ENCODE measurements at regions not wholly inside any gene's neighbourhood (a gene's known extent, or its start where the extent isn't known, plus 50 kb on each side); places are given as distances from the start of the nearest gene placed in this dataset.

- no peaks in the 10 kb centered on the region for H3K36me3 ChIP-seq (ENCODE audit: control insufficient read depth, insufficient read depth, low read length)
- H3K27me3 ChIP-seq (ENCODE audit: control insufficient read depth, insufficient read depth, low read length): no peaks in the 10 kb centered on the region
- no peaks in the 10 kb centered on the region; the same call in 1 of the 2 replicates for H3K9me3 ChIP-seq (ENCODE audit: control insufficient read depth, insufficient read depth, low read length)
- H3K27ac ChIP-seq (ENCODE audit: low read length): no peak overlapping the region
- no peaks in the 10 kb centered on the region for H3K4me1 ChIP-seq (ENCODE audit: control insufficient read depth, insufficient read depth, low read length)
- H3K4me3 ChIP-seq (ENCODE audit: low read length): no peak overlapping the region
- DNase-seq (ENCODE audit: low read depth, low spot score): no peak
Measured at GRCh38 chr2:190794790-190795189, 85.8 kb upstream of the GLS start.

- H3K4me1 ChIP-seq (ENCODE audit: control insufficient read depth, insufficient read depth, low read length): no peaks in the 10 kb centered on the region
- H3K4me3 ChIP-seq (ENCODE audit: low read length): no peak overlapping the region
- H3K27me3 ChIP-seq (ENCODE audit: control insufficient read depth, insufficient read depth, low read length): no peaks in the 10 kb centered on the region
- no peaks in the 10 kb centered on the region for H3K36me3 ChIP-seq (ENCODE audit: control insufficient read depth, insufficient read depth, low read length)
- DNase-seq (ENCODE audit: low read depth, low spot score): no peak
- no peaks in the 10 kb centered on the region; the same call in 1 of the 2 replicates for H3K9me3 ChIP-seq (ENCODE audit: control insufficient read depth, insufficient read depth, low read length)
- no peak overlapping the region for H3K27ac ChIP-seq (ENCODE audit: low read length)
Measured at GRCh38 chr2:190795686-190796085, 84.9 kb upstream of the GLS start.

GRCh38 chr2:190799999-190800398 lies 80.6 kb upstream of the GLS start:
- no peaks in the 10 kb centered on the region for H3K27me3 ChIP-seq (ENCODE audit: control insufficient read depth, insufficient read depth, low read length)

GRCh38 chr2:190800528-190800927 lies 80.1 kb upstream of the GLS start:
- no peak overlapping the region for H3K4me3 ChIP-seq (ENCODE audit: low read length)
- no peaks in the 10 kb centered on the region for H3K27me3 ChIP-seq (ENCODE audit: control insufficient read depth, insufficient read depth, low read length)
- peaks cover 2% of the 10 kb centered on the region; the same call in 1 of the 2 replicates for H3K4me1 ChIP-seq (ENCODE audit: control insufficient read depth, insufficient read depth, low read length)
- H3K36me3 ChIP-seq (ENCODE audit: control insufficient read depth, insufficient read depth, low read length): no peaks in the 10 kb centered on the region
- no peaks in the 10 kb centered on the region for H3K9me3 ChIP-seq (ENCODE audit: control insufficient read depth, insufficient read depth, low read length)
- DNase-seq (ENCODE audit: low read depth, low spot score): no peak
- WGBS (ENCODE audit: insufficient coverage, insufficient read length): no CpG with 5 or more reads among the region's 1 CpG
- no peak overlapping the region for H3K27ac ChIP-seq (ENCODE audit: low read length)

More at GRCh38 chr2:190799999-190800398, 80.6 kb upstream of the GLS start:
- no peak overlapping the region for H3K27ac ChIP-seq (ENCODE audit: low read length)
- H3K9me3 ChIP-seq (ENCODE audit: control insufficient read depth, insufficient read depth, low read length): no peaks in the 10 kb centered on the region
- H3K4me3 ChIP-seq (ENCODE audit: low read length): no peak overlapping the region
- no peaks in the 10 kb centered on the region for H3K36me3 ChIP-seq (ENCODE audit: control insufficient read depth, insufficient read depth, low read length)
- no peak for DNase-seq (ENCODE audit: low read depth, low spot score)
- H3K4me1 ChIP-seq (ENCODE audit: control insufficient read depth, insufficient read depth, low read length): peaks cover 2% of the 10 kb centered on the region; the same call in 1 of the 2 replicates

- Histone ChIP-seq H3K36me3 (ENCODE audit: control insufficient read depth, insufficient read depth, low read length) (no peaks in the 10 kb centered on the region), H3K27me3 (ENCODE audit: control insufficient read depth, insufficient read depth, low read length) (no peaks in the 10 kb centered on the region), H3K9me3 (ENCODE audit: control insufficient read depth, insufficient read depth, low read length) (no peaks in the 10 kb centered on the region), H3K4me1 (ENCODE audit: control insufficient read depth, insufficient read depth, low read length) (peaks cover 2% of the 10 kb centered on the region; the same call in 1 of the 2 replicates), H3K4me3 (ENCODE audit: low read length) (no peak overlapping the region), H3K27ac (ENCODE audit: low read length) (no peak overlapping the region)
- WGBS (ENCODE audit: insufficient coverage, insufficient read length): no CpG with 5 or more reads among the region's 3 CpGs
- peak; percentile 16 for DNase-seq (ENCODE audit: low read depth, low spot score)
Measured at GRCh38 chr2:190802129-190802528, 78.5 kb upstream of the GLS start.

- no peak overlapping the region for H3K27ac ChIP-seq (ENCODE audit: low read length)
- DNase-seq (ENCODE audit: low read depth, low spot score): no peak
- H3K9me3 ChIP-seq (ENCODE audit: control insufficient read depth, insufficient read depth, low read length): no peaks in the 10 kb centered on the region
- H3K27me3 ChIP-seq (ENCODE audit: control insufficient read depth, insufficient read depth, low read length): no peaks in the 10 kb centered on the region
- WGBS (ENCODE audit: insufficient coverage, insufficient read length): no CpG with 5 or more reads among the region's 1 CpG
- no peaks in the 10 kb centered on the region for H3K36me3 ChIP-seq (ENCODE audit: control insufficient read depth, insufficient read depth, low read length)
- H3K4me3 ChIP-seq (ENCODE audit: low read length): no peak overlapping the region
- peaks cover 2% of the 10 kb centered on the region; the same call in 1 of the 2 replicates for H3K4me1 ChIP-seq (ENCODE audit: control insufficient read depth, insufficient read depth, low read length)
Measured at GRCh38 chr2:190802626-190803209, 77.9 kb upstream of the GLS start.

- Histone ChIP-seq H3K4me3 (ENCODE audit: low read length) (no peak overlapping the region), H3K9me3 (ENCODE audit: control insufficient read depth, insufficient read depth, low read length) (no peaks in the 10 kb centered on the region), H3K27ac (ENCODE audit: low read length) (no peak overlapping the region), H3K4me1 (ENCODE audit: control insufficient read depth, insufficient read depth, low read length) (peaks cover 2% of the 10 kb centered on the region; the same call in 1 of the 2 replicates), H3K36me3 (ENCODE audit: control insufficient read depth, insufficient read depth, low read length) (no peaks in the 10 kb centered on the region), H3K27me3 (ENCODE audit: control insufficient read depth, insufficient read depth, low read length) (no peaks in the 10 kb centered on the region)
- WGBS (ENCODE audit: insufficient coverage, insufficient read length): no CpG with 5 or more reads among the region's 5 CpGs
- no peak for DNase-seq (ENCODE audit: low read depth, low spot score)
Measured at GRCh38 chr2:190804182-190804795, 76.3 kb upstream of the GLS start.

- DNase-seq (ENCODE audit: low read depth, low spot score): no peak
- H3K4me3 ChIP-seq (ENCODE audit: low read length): no peak overlapping the region
- H3K27me3 ChIP-seq (ENCODE audit: control insufficient read depth, insufficient read depth, low read length): no peaks in the 10 kb centered on the region
- no peaks in the 10 kb centered on the region for H3K36me3 ChIP-seq (ENCODE audit: control insufficient read depth, insufficient read depth, low read length)
- H3K27ac ChIP-seq (ENCODE audit: low read length): no peak overlapping the region
- no peaks in the 10 kb centered on the region for H3K9me3 ChIP-seq (ENCODE audit: control insufficient read depth, insufficient read depth, low read length)
- peaks cover 2% of the 10 kb centered on the region; the same call in 1 of the 2 replicates for H3K4me1 ChIP-seq (ENCODE audit: control insufficient read depth, insufficient read depth, low read length)
- no CpG with 5 or more reads among the region's 1 CpG for WGBS (ENCODE audit: insufficient coverage, insufficient read length)
Measured at GRCh38 chr2:190805126-190805525, 75.5 kb upstream of the GLS start.

GRCh38 chr2:190805843-190806242 lies 74.8 kb upstream of the GLS start:
- Histone ChIP-seq H3K9me3 (ENCODE audit: control insufficient read depth, insufficient read depth, low read length) (no peaks in the 10 kb centered on the region), H3K36me3 (ENCODE audit: control insufficient read depth, insufficient read depth, low read length) (no peaks in the 10 kb centered on the region), H3K27ac (ENCODE audit: low read length) (no peak overlapping the region), H3K4me1 (ENCODE audit: control insufficient read depth, insufficient read depth, low read length) (peaks cover 2% of the 10 kb centered on the region; the same call in 1 of the 2 replicates), H3K27me3 (ENCODE audit: control insufficient read depth, insufficient read depth, low read length) (no peaks in the 10 kb centered on the region), H3K4me3 (ENCODE audit: low read length) (no peak overlapping the region)
- DNase-seq (ENCODE audit: low read depth, low spot score): no peak
- no CpG with 5 or more reads among the region's 3 CpGs for WGBS (ENCODE audit: insufficient coverage, insufficient read length)

- H3K4me3 ChIP-seq (ENCODE audit: low read length): no peak overlapping the region
- no peaks in the 10 kb centered on the region for H3K9me3 ChIP-seq (ENCODE audit: control insufficient read depth, insufficient read depth, low read length)
- WGBS (ENCODE audit: insufficient coverage, insufficient read length): no CpG with 5 or more reads among the region's 2 CpGs
- H3K4me1 ChIP-seq (ENCODE audit: control insufficient read depth, insufficient read depth, low read length): no peaks in the 10 kb centered on the region
- no peaks in the 10 kb centered on the region for H3K36me3 ChIP-seq (ENCODE audit: control insufficient read depth, insufficient read depth, low read length)
- no peak for DNase-seq (ENCODE audit: low read depth, low spot score)
- no peak overlapping the region for H3K27ac ChIP-seq (ENCODE audit: low read length)
- H3K27me3 ChIP-seq (ENCODE audit: control insufficient read depth, insufficient read depth, low read length): no peaks in the 10 kb centered on the region
Measured at GRCh38 chr2:190807886-190808285, 72.7 kb upstream of the GLS start.

GRCh38 chr2:190809139-190809764 lies 71.4 kb upstream of the GLS start:
- WGBS (ENCODE audit: insufficient coverage, insufficient read length): no CpG with 5 or more reads among the region's 5 CpGs
- H3K9me3 ChIP-seq (ENCODE audit: control insufficient read depth, insufficient read depth, low read length): no peaks in the 10 kb centered on the region

More at GRCh38 chr2:190809139-190809764, 71.4 kb upstream of the GLS start:
- H3K27ac ChIP-seq (ENCODE audit: low read length): no peak overlapping the region
- no peak for DNase-seq (ENCODE audit: low read depth, low spot score)
- H3K27me3 ChIP-seq (ENCODE audit: control insufficient read depth, insufficient read depth, low read length): no peaks in the 10 kb centered on the region
- no peaks in the 10 kb centered on the region for H3K36me3 ChIP-seq (ENCODE audit: control insufficient read depth, insufficient read depth, low read length)
- H3K4me3 ChIP-seq (ENCODE audit: low read length): no peak overlapping the region
- H3K4me1 ChIP-seq (ENCODE audit: control insufficient read depth, insufficient read depth, low read length): no peaks in the 10 kb centered on the region
